Smooth muscle cell (in vitro differentiated cells): ENCODE measurements at regions not wholly inside any gene's neighbourhood (a gene's known extent, or its start where the extent isn't known, plus 50 kb on each side); places are given as distances from the start of the nearest gene placed in this dataset.

Source experiments
- DNase-seq: peaks from one replicate; lab custom pipeline; 2025; ENCODE audit not compliant: unreplicated experiment; lab: John Stamatoyannopoulos, UW
- H2AFZ ChIP-seq: fragments of 200-600 bp; sonication (generic); 2 replicates; pipeline ENCODE4 v1.6.0; 2016; ENCODE audit warnings: antibody characterized with exemption, low read depth, mild to moderate bottlenecking
- H3F3A ChIP-seq: fragments of 200-600 bp; sonication (generic); 2 replicates; pipeline ENCODE4 v1.6.0; 2017; ENCODE audit warnings: antibody characterized with exemption, low read depth
- H3K27ac ChIP-seq: fragments of 200-600 bp; sonication (generic); 2 replicates; pipeline ENCODE4 v1.5.1; 2016; ENCODE audit warnings: low read depth, mild to moderate bottlenecking
- H3K27me3 ChIP-seq: fragments of 200-600 bp; sonication (generic); 2 replicates; pipeline ENCODE4 v1.6.1; 2016; ENCODE audit warnings: low read depth, mild to moderate bottlenecking
- H3K36me3 ChIP-seq: fragments of 200-600 bp; sonication (generic); 2 replicates; pipeline ENCODE4 v1.5.1; 2016; ENCODE audit warnings: low read depth
- H3K4me1 ChIP-seq: fragments of 200-600 bp; sonication (generic); 2 replicates; pipeline ENCODE4 v1.5.1; 2016; ENCODE audit warnings: low read depth
- H3K4me2 ChIP-seq: fragments of 200-600 bp; sonication (generic); 2 replicates; pipeline ENCODE4 v1.6.0; 2016; ENCODE audit warnings: mild to moderate bottlenecking
- H3K4me3 ChIP-seq: fragments of 200-600 bp; sonication (generic); 2 replicates; pipeline ENCODE4 v1.5.1; 2016; ENCODE audit warnings: mild to moderate bottlenecking
- H3K79me2 ChIP-seq: fragments of 200-600 bp; sonication (generic); 2 replicates; pipeline ENCODE4 v1.6.0; 2016; ENCODE audit warnings: low read depth, mild to moderate bottlenecking
- H3K9ac ChIP-seq: fragments of 200-600 bp; sonication (generic); 2 replicates; pipeline ENCODE4 v1.6.0; 2016; ENCODE audit warnings: low read depth
- H3K9me3 ChIP-seq: fragments of 200-600 bp; sonication (generic); replicated peaks from 2 replicates; pipeline ENCODE4 v1.5.1; 2016; ENCODE audit warnings: low read depth
- H4K20me1 ChIP-seq: fragments of 200-600 bp; sonication (generic); 2 replicates; pipeline ENCODE4 v1.6.0; 2016; ENCODE audit warnings: low read depth
- CTCF ChIP-seq: fragments of 200-600 bp; sonication (generic); IDR thresholded peaks from 2 replicates; pipeline ENCODE4 v1.5.1; 2017; ENCODE audit warnings: borderline replicate concordance, mild to moderate bottlenecking, antibody characterized with exemption; ENCODE audit not compliant: insufficient read depth, poor library complexity, severe bottlenecking
- WGBS: methylation state at CpG from one replicate; pipeline ENCODE4 v1.1.7; 2016; ENCODE audit warnings: low lambda C conversion rate; 5-methylcytosine and 5-hydroxymethylcytosine counted together

DNA sequence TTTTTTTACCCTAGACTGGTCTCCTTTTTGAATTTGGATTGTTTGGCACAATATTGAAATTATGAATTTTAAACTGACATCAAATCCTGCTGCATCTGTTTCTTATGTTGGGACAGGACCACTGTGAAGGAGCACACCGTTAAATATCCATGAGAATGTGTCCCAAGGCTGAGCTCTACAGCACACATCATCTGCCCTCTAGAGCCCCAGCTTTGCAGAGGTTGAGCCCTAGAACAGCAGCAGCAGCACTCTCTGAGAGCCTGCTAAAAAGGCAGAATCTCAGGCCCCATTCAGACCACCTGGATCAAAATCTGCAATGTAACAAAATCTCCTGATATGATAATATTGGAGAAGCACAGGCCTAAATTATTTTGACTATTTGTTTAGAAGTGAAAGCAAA, 192.1 kb upstream of the CCN2 start:
- no peaks in the 10 kb centered on the region for H3K9me3 ChIP-seq
- no peaks in the 10 kb centered on the region for H3K79me2 ChIP-seq
- no peaks in the 10 kb centered on the region for H3K36me3 ChIP-seq
- H2AFZ ChIP-seq = no peak overlapping the region
- WGBS = 65% methylated on average over 1 of the region's 1 CpG
- no peak overlapping the region for H3K4me2 ChIP-seq
- peaks cover 7% of the 10 kb centered on the region for H3F3A ChIP-seq
- no peak overlapping the region for H3K4me3 ChIP-seq
- H4K20me1 ChIP-seq = no peaks in the 10 kb centered on the region
- H3K27ac ChIP-seq = peak overlapping the region; percentile 3
- no peak for DNase-seq
- no peak for TF ChIP-seq CTCF
- no peak overlapping the region for H3K9ac ChIP-seq
- H3K27me3 ChIP-seq = no peaks in the 10 kb centered on the region
- H3K4me1 ChIP-seq = peaks cover 4% of the 10 kb centered on the region

- no peaks in the 10 kb centered on the region for H4K20me1 ChIP-seq
- H3K9me3 ChIP-seq = no peaks in the 10 kb centered on the region
- H3K9ac ChIP-seq = no peak overlapping the region
- H3K4me1 ChIP-seq = peaks cover 4% of the 10 kb centered on the region
- no peak overlapping the region for H3K4me3 ChIP-seq
- H2AFZ ChIP-seq = no peak overlapping the region
- H3K27ac ChIP-seq = no peak overlapping the region
- H3K79me2 ChIP-seq = no peaks in the 10 kb centered on the region
- H3F3A ChIP-seq = peaks cover 7% of the 10 kb centered on the region
- TF ChIP-seq CTCF = no peak
- H3K36me3 ChIP-seq = no peaks in the 10 kb centered on the region
- H3K4me2 ChIP-seq = no peak overlapping the region
- DNase-seq = no peak
- H3K27me3 ChIP-seq = no peaks in the 10 kb centered on the region
These were observed 191.6 kb upstream of the CCN2 start for GRCh38 chr6:132142768-132143167.

GRCh38 chr6:132142308-132142707, 191.1 kb upstream of the CCN2 start:
- Histone ChIP-seq H3K9ac (no peak overlapping the region), H2AFZ (no peak overlapping the region)

More at GRCh38 chr6:132142308-132142707, 191.1 kb upstream of the CCN2 start:
- no peaks in the 10 kb centered on the region for H3K27me3 ChIP-seq
- H3F3A ChIP-seq = peaks cover 7% of the 10 kb centered on the region
- H3K4me1 ChIP-seq = peaks cover 4% of the 10 kb centered on the region
- no peaks in the 10 kb centered on the region for H3K36me3 ChIP-seq
- no peaks in the 10 kb centered on the region for H4K20me1 ChIP-seq
- TF ChIP-seq CTCF = no peak
- H3K27ac ChIP-seq = peak overlapping the region; percentile 29
- 77% methylated on average over 1 of the region's 1 CpG for WGBS
- H3K79me2 ChIP-seq = no peaks in the 10 kb centered on the region
- no peak overlapping the region for H3K4me2 ChIP-seq
- no peak overlapping the region for H3K4me3 ChIP-seq
- H3K9me3 ChIP-seq = no peaks in the 10 kb centered on the region
- no peak for DNase-seq
